CD1c-positive myeloid dendritic cell (primary cell): ENCODE measurements at regions not wholly inside any gene's neighbourhood (a gene's known extent, or its start where the extent isn't known, plus 50 kb on each side); places are given as distances from the start of the nearest gene placed in this dataset.

ENCODE experiments used
- DNase-seq: peaks from one replicate; pipeline ENCODE4 v3.0.0-alpha.2; 2016; ENCODE audit errors: extremely low spot score

DNA sequence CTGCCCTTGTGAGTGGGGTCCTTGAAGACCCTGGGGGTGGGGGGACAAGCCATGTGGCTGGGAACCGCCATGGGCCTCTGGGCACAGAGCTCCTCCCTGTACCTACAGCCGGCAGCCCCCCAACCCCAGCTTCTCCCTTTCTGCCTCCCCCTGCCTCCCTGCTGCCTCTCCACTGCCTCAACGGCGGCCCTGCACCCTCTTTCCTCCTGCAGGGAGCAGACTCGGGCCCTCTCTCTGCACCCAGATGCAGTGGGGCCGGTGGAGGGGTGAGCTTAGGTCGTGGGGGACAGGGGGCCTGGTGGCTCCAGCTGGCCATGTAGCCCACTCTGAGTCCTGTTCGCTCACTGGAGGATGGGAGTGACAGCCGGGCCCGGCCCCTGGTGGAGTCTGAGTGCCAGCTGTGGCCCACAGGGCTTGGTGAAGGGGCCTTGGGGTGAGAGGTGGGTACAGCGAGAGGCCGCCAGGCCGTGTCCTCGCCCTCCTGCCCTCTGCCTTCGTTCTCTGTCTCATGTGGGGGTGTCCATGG, 139.3 kb upstream of the COL5A1 start:
- DNase-seq: no peak

DNA sequence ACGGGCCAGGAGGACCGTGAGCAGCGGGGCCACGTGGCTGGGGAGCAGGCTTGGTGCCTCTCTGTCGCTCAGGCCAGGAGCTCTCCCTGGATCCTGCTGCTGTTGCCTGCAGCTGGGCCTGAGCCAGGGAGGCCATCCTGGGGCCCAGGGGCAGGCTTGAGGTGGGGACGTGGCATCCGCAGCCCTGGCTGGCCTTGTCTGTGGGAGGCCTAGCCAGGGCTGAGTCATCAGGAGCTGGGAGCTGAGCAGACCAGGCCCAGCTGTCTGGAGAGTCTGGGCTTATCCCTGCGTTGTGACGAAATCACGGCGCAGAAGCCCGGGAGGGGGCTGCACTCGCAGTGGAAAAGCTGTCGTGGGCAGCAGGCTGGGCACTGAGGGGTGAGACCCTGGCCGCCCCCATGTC, 138.8 kb upstream of the COL5A1 start:
- DNase-seq: no peak

DNA sequence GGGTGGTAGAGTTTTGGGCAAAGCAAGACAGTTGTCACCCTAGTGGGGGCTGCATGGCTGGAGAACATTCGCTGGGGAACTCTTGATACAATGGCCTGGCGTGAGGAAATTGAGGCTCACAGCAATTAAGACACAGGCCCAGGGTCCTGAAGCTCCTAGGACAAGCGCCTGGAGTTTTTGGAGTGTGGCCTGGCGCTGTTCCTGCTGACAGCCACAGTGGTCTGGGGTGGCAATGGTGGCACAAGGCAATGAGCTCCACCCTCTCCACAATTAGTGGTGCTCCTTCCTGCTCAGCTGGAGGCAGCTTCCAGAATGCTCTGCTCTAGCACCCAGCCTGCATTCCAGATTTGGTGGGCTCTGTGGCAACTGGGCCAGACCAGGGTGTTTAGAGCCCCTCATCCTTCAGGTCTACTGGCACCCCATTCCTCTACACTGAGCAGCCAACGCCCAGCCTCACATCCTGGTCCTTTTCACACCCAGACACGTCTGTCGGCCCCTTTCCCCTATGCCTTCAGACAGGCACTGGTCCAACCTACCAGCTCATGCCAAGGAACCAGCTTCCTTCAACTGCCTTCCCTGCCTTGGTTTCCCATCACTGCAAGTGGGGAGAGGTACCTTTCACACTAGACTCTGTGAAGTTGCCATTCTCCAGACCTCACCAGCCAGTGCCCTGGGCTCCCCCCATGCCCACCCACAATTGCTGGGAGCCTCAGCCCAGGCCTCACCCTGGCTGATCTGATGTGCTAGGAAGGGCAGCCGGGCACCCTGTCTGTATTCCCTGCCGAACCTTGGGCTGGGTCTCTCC, 138.1 kb upstream of the COL5A1 start:
- DNase-seq: no peak

DNA sequence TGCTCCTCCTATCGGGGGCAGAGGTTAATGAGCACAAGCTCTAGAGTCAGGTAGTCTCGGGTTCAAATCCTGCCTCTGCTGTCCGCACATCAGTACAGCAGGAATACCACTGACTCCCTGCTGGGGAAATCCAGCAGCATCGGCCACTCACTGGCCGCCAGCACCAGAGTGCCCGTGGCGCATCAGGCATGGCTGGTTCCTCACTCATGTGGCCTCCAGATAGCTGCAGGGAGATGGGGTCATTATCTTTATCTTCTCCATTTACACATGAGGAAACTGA, 137.6 kb upstream of the COL5A1 start:
- DNase-seq: no peak

DNA sequence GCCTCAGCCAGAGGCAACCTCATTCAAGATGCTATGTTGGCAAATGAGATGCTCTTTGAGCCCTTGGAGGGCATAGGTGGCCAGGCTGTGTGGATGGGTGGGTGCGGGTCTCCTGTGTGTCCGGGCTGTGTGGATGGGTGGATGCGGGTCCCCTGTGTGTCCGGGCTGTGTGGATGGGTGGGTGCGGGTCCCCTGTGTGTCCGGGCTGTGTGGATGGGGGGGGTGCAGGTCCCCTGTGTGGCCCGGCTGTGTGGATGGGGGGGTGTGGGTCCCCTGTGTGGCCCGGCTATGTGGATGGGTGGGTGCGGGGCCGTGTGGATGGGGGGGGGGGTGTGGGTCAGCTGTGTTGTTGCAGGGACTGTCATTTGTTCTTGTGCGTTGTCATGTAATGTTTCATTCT, 136.6 kb upstream of the COL5A1 start:
- DNase-seq: no peak

DNA sequence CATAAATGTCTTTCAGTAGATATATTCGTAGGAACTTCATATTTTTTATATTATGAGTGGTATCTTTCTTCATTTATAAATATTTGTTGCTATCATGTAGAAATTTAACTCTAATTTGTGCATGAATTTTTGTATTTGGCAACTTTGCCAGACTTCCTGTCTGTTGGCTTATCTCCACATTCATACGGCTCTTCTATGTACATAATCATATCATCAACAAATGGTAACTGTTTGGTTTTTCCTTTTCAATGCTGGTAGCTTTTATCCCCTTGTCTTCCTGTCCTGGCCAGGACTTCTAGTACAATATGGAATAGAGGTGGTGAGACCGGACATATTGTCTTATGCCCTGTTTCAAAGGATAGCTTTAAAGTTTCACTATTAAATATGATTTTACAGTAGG, 132.3 kb upstream of the COL5A1 start:
- DNase-seq: no peak

DNA sequence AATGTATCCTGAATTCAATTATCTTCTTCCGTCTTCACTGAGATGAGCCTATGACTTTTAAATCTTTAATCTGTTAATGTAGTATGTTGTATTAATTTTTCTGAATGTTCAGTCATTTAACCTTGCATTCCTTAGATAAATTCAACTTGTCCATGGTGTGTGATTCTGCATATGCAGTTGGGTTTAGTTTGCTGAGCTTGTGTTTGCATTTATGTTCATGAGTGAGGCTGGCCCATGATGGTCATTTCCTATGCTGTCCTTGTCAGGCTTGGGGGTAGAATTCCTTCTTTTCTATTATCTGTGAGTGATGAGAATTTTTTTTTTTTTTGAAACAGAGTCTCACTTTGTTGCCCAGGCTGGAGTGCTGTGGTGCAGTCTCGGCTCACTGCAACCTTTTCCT, 131.8 kb upstream of the COL5A1 start:
- no peak for DNase-seq

DNA sequence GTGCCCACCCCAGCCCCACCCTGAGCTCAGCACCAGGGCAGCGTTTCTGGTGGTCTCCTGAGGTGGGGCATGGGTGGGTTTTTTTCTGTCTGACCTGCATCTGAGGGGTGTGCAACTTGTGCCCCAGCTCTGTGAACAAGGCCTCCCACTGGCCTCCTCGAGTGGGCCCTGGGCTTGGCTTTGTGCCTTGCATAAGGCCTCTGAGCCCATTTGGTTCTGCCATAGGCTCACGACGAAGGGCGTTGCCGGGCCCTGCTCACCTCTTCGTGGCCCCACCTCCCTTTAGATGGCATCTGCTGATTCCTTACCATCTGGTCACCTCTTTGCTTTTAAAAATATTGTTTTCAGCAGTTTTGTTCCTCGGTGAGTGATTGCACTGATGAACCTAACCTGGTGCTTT, 127.1 kb upstream of the COL5A1 start:
- no peak for DNase-seq

DNA sequence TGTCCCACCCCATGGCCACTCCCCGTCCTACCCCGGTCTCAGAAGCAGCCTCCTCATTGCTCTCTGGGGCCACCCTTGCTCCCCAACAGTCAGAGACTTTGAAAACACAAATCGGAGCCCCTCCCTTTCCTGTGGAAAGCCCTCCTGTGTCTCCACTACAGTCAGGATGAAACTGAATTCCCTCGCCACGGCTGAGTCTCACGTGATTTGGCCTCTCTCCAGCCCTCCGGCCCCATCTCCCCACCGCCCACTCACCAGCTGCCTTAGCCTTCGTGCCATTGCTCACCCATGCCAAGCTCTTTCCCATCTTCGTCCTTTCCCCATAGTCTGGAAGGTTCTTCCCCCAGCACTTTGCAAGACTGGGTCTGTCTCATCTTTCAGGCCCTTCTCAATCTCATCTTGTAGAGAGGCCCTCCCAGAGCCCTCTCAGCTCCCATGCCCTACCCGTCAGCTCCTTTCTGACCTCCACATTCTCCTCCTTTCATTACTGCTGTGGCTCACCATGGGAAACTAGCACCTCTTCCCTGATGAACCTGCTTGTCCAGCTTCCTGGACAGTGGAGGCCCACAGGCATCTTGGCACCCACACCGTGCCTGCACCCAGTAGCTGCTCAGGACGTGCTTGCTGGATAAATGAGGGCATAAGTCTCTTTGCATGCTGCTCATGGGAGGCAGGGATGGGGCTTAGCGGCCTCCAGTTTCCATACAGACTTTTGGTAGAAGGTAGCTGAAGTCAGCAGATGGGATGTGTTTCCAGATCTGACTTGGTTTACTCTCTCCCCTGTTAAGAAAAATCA, 126.4 kb upstream of the COL5A1 start:
- no peak for DNase-seq

DNA sequence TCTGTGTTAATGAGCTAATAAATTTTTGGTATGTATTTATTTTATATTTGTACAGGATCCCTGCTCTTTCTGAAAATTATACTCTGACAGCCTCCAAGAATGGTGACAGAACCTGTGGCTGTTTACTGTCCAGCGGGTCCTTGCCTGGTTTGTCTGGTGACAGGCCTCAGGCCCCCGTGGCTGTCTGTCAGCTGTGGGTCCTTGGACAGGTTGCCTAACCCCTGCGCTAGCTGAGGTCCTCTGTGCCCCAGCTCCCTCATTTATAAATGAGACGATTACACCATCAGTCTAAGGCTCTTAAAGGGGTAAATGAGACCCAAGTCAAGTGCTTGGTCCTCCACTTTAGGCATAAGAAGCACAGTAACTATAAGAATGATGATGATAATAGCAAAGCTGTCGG, 125.1 kb upstream of the COL5A1 start:
- DNase-seq: no peak

DNA sequence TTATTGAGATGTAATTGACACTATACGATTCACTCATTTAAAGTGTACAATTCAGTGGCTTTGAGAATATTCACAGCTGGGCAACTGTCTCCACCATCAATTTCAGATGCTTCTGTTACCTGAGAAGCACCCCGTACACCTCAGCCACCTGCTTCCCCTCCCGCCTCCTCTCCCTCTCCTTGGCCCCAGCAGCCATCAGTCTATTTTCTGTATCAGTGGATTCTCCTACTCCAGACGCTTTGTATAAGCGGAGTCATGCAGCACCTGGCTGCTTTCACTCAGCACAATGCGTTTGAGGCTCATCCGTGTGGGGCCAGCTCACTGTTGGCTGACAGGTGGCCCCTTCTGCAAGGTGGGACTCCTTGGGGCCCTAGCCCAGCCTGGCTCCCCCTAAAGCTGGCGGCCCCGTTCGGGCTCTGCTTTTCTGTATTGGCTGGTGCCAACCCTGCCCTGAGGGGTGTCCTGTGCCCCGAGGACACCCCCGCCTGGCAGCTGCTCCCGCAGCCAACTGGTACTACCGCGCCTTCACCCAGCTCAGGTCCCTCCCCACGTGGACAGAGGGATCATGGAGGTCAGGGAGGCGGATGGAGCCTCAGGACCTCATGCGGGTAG, 124.4 kb upstream of the COL5A1 start:
- DNase-seq: no peak

DNA sequence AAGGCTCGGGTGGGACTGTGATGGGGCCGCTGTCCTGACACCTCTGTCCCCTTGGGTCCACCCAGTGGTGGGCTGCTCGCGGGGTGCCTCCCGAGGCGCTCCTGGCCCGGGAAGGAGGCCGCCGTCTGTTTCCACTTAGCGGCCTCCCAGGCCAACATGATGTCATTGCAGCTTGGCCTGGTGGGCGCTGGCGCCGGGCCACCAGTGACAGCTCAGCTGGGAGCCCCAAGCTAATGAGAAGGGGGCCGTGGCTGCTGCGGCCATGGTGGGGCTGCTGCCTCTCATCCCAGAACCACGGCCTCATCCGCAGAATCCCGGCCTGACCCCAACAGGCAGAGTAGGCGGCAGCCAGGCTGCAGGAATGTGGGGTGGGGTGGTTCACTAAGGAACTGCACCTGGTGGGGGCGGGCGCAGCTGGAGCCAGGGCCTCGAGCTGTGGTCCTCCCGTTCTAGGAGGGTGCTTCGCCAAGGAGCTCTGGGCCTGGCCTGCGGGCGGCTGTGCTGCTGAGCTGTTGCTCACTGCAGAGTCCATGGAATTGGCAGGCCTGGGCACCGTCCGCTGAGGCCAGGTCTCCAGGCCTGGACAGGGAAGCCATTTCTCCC, 123.5 kb upstream of the COL5A1 start:
- no peak for DNase-seq

DNA sequence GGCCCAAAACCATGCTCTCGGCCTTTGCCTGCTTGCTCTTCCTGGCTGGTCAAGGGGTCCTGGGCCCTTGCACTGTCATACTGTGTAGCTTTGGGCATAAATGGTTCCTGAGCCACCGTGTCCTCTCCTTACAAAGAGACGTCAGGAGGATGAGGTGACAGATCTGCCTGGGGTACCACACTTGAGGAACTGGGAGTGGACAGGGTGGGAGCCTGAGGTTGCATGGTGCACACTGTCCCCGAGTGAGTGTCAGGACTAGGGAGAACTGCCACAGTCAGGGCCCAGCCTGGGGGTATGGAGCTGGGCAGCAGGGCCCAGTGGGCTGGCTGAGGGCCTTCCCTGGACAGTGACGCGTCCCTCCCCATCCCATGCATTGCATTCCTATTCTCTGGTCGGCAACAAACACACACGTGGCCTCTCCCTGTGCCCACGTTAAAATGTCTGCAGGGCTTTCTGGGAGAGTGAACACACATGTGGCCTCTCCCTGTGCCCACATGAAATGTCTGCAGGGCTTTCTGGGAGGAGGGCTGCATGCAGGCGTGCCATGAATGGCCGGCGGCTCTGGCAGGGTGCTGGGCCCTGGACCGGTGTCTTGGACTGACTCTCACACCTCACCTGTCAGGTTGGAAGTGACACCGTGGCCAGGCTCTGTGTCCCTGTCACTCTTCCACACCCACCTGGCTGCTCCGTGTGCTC, 122.1 kb upstream of the COL5A1 start:
- no peak for DNase-seq

DNA sequence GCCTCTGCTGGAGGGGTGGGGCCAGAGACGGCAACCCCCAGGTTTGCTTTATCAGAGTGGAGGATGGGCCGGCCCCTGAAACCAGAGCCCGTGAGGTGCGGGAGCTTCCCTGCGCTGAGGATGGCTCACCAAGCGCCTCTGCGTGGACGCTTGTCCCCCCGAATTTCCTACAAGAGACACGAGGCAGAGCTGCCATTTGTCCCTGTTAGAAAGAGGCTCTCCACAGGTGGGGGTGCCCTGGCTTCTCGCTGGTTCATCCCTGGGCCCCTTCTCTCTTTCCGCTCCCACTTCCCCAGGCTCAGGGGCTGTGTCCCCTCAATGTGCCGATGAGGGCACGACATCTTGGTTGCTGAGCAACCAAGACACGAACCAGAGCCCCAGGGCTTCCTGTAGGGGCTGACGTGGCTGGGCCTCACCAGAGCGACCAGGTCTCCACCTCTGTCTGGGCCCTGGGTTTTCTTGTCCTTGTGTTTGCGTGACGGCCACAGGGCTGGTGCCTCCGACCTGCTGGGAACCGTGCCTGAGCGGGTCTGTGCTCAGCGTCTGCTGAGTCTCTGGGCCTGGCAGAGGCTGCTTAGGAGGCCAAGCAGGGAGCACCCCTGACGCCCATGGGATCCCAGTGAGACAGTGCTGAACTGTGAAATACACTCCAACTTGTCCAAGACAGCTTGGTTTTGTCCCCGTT, 119.6 kb upstream of the COL5A1 start:
- no peak for DNase-seq

DNA sequence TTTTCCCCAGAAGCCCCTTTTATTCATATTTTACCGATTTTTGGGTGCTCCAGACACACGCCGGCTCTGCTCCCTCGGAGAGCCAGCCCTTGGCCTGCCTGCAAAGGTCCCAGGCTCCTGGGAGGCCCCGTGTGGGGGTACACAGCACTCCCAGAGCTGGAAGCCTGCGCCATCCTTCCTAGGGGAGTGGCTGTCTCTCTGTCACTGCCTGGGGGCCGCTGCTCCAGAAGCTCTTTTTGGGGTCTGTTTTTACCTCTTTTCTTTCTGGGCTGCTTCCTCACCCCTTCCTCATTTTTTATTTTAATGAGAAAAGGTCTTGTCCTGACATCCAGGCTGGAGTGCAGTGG, 119.1 kb upstream of the COL5A1 start:
- DNase-seq: no peak

DNA sequence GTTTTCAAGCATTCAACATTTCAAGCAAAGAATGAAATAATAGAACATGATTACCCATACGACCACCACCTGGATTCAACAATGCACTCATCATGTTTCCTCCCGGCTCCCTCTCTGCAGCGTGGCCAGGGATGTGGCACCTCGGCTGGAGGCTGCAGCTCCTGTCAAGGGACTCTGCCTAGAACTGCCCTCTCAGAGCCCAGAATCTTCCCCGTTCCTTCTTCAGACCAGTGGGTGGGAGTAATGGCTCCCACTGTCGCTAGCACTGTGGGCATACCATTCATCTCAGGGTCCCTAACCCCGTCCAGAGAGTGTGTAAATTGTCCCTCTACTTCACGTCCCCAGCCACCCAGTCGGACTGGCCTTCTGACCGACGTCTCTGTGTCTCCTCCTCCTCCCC, 118.6 kb upstream of the COL5A1 start:
- DNase-seq: no peak

DNA sequence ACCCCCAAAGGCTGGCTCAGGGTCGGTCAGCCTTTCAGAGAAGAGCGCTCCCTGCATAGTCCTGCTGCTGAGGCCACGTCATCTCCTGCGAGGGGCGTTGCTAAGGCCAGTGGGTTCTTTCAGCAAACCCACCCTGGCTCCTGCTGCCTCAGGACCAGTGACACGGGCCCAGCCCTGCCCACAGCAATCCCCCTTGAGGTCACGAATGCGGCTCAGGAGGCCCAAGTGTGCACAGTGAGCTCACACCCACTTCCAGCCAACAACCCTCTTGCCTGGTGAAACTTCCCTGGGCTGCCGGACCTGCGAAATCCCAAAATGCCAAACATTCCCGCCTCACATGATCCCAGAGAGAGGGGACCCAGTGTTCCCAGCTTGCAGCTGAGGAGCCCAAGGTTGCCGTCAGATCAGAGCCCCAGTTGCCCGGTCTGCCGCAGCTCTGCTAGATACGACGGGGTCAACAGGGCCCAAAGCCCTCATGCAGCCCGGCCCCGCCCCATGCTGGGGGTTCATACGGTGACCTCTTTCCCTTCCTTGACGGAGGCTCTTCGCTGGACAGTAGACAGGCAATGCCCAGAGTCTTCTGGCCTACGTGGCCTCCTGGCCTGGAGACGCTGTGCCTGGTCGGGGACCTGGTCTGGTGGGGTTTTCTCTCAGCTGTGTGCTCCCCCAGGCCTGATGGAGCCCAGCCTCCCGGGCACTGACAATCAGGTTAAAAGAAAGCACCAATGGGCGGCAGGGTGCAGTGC, 116.4 kb upstream of the COL5A1 start:
- no peak for DNase-seq

DNA sequence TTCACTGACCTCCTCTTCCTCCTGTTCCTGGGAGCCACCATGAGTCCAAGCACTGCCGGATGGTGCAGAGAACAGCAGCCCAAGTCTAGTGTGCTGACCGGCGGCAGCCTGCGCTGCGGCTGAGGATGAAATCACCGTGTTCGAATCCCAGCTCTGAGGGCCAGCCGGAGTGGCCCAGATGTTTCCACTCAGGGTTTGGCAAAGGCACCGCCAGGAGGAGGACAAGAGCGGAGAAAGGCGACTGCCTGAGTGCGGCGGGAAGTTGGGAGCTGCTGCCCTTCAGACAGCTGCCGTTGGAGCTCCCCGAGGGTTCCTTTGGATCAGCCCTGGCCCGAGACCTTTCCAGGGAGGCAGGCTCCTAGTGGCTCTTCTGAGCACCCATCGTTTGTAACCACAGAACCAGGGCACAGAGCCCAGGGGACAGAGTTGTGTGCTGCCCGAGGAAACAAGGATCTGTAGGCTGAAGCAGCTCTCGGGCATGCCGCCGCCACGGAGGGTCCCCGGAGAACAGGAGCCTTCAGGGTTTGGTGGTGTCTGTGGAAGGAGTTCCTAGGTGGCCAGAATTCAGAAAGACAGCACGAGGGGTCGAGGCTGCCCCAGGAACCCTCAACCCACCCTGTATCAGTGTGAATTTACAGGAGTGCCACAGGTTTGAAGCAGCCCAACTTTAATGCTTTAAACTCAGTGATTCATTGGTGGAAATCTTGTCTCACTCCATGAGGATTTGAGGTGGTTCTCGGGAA, 115.6 kb upstream of the COL5A1 start:
- DNase-seq: no peak

DNA sequence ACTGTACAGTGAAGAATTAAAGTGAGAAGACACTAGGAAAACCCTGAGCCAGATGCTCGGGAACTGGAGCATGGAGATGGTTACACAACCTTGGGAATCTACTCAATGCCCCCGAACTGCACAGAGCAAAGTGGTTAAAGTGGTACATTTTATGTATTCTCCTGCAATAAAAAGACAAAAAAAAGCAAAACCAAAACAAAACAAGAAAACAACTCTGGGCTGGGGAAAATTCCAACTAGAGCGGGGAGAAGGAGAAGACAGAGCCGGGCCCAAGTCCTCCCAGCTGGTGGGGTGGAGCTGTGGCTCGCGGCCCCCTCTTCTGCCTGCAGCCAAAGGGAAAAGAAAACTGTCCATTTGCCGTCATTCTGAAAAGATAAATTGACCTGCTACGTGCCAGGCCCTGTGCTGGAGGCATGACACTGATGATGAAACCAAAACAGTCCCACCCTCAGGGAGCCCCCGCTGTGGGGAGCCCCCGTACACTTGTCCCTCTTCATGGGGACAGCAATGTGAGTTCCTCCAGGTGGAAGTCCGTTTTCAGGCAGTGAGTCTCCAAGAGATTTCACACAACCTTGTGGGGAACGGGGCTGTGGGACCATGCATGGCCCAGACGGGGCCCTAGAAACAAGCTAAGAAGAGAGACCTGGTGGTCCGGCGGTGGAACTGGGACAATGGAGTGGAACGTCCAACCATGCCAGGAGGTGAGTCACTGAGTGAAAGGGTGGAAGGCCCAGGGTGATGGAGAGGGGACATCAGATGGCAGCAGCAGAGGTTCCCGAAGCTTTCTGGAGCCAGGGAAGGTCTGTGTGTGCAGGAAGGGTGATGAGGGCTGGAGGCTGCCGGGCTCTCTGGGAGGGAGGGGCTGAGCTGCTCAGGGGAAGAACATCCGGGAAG, 114.8 kb upstream of the COL5A1 start:
- no peak for DNase-seq
